Stimulated activated CD4-positive, alpha-beta T cell treated with anti-CD3 and anti-CD28 coated beads, Interleukin-2, amount 100 ng/mL, for 48 hours (primary cell): ENCODE measurements at regions not wholly inside any gene's neighbourhood (a gene's known extent, or its start where the extent isn't known, plus 50 kb on each side); places are given as distances from the start of the nearest gene placed in this dataset.

Source experiments
- DNase-seq, 2 donors: peaks; one replicate each; pipeline ENCODE4 v3.0.0-alpha.2; 2020

DNA sequence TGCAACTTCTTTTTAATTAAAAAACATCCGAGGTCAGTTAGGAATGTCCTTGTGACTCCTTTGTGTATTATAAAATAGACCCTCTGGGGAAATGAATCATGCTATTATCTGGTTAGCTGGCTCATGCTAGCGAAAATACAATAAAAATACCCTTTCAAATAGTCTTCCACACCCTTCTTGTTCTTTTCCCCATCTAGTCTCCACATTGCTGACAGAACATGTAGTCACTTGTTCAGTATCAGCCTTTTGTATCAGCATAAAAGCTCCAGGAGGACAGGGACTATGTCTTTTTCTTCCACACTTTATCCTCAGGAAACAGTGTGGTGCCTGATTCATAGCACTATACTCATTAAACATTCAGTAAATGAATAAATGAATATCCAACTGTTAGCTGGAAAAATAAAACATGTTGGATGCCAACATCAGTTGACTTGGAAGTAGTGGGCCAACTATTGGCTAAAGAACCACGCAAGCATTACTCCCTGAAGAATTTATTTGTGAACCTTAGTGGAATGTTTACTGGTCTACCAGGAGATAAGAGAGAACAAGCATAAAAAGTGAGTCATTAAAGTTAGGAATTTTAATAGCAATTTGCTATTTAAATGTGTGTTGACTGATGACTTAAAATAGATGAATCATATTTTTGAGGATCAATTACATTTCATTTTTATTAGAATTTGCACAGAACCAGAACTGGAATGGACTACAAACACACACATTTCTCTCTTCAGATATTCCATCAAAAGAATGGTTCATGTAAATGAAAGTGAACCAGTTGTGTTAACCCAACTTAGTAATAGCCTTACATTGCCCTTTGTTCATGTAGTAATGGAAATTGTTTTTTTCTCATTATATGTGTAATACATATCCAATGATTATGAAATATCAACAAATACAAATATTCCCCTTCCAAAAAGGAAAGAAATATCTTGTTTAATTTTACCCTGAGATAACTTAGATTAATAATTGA is 129.6 kb downstream of the DKK1 start:
- no peak for DNase-seq

DNA sequence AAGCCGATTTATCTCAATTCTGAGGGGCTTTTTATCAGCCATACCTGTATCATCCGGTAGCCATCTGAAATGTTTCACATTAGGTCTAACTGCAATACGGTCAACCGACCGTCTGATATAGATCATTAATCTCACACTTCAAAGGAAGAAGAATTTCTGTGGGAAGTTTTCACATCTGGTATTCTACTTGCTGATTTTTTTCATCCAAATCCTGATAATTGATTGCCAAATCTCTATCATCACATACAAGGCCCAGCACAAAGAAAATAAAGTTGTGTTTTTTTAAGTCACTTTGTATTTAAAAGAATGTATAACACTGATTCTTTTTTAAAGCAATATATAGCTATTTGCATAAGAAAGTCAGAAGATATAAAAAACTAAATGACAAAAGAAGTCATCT is 132.3 kb downstream of the DKK1 start:
- DNase-seq = no peak

DNA sequence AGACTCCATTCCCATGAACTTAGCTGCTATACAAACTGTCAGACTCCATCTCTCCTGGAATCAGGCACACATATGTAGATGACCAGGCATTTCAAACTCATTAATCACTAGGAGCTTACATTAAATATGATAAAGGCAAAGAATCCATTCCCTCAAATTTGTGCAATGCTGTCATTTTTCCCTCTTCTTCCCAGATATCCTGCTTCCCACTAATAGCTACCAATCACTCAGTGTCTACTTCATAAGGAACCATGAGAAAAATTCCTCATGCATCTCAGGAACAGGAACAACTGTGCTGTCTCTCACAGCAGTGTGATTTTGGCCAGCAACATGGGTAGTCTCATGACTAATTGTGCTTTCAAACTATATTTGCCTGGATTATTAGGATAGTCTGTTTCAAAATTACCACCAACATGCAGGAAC is 133.9 kb downstream of the DKK1 start:
- DNase-seq = no peak

DNA sequence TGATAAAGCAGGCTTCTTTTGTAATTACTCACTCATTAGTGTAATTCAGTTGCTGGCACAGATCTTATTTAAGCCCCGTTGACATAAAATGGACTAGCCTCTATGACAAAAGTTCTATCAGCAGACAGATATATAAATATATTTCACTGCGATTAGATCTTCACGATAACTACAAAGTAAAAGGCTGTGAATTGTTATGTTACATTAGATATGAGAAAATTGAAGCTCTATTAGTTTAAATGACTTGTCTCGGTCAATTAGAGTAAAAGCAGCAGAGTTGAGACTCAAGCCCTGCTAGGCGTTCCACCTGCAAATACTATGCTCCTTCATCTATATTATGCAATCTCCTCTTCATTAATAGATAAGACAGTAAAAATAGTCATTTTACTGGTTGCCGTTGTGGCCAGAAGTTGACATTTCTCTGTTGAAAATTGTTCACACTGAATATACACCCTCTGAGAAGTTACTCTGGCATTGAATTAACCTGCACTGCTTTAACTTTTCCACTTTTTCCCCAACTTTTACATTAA is 136.7 kb downstream of the DKK1 start:
- no peak for DNase-seq

DNA sequence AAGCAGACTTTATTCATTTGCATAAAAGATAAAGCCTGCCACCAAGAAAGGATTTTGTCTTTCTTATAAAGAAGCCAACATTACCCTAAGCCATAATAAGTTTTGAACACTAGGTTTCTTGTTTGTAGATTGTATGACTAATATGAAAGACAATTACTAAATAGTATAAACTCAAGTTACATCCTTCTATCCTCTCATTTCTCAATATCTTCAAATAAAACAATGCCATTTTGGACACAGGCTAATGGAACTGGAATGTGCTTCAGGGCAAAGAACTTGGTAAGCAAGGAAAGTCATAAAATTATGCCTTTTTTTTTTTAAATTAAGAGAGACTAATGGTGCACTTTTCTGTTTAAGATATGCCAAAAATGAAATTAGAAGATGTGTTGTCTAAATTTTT is 137.7 kb downstream of the DKK1 start:
- no peak for DNase-seq

DNA sequence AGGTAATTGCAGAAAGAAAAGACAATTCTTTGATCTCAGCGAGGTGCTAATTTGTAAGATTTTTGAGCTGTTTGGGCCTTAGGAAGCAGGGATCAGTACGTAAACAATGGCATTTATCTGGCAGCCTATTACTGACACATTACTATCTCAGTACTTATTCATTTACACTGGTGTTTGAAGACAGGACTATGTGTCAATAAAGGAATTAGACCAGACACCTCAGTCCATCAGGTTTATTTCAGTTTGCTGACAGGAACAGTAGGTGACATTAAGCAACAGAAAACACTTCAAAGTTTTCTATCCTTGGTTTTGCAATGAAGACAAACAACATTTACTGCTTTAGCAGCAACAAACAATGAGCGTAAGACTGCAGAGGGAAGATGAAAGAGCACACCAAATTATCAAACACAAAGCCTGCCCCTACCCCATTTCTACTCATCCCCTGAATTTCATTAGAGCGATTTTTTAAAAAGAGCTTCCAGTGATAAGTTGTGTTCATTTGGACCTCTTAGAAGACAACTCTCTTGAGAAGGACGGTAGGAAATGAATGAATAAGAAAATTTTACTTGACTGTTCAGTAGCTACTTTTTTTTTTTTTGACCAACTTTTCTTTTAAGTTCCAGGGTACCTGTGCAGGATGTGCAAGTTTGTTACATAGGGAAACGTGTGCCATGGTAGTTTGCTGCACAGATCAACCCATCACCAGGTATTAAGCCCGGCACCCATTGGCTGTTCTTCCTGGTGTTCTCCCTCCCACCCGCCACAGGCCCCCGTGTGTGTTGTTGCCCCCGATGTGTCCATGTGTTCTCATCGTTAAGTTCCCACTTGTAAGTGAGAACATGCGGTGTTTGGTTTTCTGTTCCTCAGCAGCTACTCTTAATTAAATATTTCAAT is 138.8 kb downstream of the DKK1 start:
- no peak for DNase-seq

DNA sequence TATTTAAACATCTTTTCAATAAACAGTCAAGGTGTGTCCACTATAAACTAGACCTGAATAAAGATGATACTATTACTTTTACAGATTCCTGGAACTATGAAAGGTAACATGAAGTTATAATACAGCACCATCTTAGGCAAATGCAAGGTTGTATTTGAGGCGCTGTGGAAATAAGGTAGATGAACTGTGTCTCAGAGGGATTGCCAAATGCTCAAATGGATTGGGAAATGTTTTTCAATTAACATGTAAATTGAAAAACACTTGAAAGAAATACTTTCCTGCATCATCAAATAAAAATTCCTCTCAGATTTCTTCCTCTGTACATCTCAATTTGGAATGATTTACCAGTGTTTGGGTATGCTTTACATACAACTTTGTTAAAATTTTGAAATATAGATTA is 139.4 kb downstream of the DKK1 start:
- DNase-seq = no peak

DNA sequence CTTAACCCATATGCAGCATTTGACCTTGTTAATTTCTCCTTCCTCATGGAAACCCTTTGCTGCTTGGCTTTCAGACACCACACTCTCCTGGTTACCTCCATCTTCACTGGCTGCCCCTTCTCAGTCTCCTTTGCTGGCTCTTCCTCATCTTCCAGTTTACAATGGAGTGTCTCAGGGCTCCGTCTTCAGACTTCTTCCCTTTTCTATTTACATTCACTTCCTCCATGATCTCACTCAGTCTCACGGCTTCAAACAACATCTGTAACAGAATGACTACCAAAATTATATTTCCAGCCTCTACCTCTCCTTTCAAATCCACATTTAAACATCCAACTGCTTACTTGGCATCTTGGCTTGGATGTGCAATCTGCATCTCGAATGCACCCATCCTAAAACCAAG is 140.4 kb downstream of the DKK1 start:
- no peak for DNase-seq

DNA sequence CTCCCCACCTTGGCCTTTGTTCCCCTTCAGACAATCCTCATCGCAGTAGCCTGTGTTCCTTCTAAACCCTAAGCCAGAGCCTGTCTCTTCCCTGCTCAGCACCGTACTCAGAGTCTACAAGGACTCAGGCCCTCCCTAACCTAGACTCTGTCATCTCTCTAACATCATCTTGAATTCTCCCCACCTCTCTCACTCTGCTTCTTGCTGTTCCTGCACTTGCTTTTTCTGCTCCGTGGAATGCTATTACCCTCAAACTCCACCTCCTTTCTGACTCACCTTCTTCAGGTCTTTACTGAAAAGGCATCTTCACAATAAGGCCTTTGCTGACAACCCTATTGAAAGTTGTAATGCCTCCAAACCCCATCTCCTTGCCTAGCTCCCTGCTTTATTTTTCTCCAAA is 141.0 kb downstream of the DKK1 start:
- DNase-seq = no peak

DNA sequence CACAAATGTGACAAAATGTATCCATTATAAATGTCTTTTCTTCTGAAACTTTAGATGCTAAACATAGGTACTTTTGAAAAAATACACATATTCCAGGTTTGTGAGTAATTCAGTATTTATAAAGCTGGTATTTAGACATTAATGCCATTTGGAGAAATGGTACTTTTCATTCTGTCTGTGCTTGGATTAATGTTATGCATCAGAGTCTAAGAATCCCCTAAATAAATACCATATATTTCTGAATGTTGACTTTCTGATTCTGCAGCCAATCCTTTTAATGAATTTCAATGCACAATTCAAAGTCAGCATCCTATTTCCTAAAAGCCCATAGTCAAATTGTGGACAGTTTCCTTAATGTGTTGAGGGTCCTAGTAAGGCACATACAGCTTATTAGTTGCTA is 145.0 kb downstream of the DKK1 start:
- no peak for DNase-seq

DNA sequence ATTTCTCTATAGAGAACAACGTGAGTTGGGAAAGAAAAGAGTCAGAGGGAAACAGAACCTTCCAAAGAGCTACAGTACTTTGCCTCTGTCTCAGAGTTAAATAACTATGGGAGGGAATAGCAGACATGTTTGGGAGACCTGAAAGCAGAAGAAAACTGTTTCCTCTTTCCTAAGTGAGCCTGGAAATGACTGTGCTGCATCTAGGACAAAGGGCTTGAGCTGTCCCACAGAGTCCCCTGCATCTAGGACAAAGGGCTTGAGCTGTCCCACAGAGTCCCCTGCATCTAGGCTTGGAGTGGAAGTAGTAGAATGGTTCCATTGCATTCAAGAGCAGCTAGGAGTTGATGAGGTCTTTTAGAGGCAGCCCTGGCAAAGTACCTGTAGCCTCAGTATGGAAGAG is 149.7 kb downstream of the DKK1 start:
- no peak for DNase-seq

DNA sequence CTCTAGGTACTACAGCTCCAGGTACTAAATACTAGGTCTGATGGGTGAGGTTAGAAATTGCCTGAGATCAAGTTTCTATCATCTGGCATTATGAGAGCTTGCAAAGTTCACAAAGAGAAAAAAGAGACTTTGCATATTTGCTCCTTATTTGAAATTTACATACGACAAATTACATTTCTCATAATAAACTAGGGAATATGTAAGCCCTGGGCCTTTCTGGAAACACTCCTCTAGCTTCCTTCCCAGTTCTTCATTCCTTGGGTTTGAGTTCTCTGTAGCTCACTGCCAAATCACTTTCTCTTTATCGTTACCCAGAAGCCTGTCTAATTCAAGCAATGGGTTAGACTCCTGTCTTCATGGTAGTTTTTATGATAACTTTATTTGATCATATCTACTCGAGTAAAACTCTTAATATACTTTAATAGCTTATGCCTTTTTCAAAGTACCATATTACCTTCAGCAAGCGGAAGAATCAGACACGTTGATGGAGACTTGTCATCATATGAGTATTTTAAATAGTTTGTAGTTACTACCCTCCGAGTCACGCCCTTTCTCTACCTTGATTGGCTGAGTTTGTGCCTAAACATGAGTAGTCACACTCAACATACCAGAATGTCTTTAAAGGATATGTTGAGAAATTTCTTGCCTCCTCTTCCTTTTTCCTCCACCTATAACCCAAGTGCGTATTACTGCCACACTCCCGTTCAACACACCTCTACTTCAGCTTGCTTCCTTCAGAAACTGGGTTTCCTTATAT is 150.5 kb downstream of the DKK1 start:
- no peak for DNase-seq

DNA sequence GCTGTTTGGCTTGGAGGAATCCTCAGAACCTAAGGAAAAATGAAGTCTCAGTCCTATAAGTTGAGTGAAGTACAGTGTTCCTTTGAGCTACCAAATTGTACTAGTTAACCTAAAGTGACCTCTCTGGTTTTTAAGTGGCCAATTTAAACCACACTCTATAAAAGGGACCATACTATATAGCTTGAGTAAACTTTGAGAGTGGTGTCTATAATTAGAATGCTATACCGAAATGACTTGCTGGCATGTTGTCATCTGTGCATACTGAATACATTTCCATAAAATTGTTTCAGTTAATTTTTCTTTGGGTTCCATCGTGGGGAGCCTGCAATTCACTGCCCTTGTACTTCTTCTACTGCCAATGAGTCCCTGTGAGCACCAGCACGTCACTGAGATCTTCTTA is 151.1 kb downstream of the DKK1 start:
- DNase-seq = no peak

DNA sequence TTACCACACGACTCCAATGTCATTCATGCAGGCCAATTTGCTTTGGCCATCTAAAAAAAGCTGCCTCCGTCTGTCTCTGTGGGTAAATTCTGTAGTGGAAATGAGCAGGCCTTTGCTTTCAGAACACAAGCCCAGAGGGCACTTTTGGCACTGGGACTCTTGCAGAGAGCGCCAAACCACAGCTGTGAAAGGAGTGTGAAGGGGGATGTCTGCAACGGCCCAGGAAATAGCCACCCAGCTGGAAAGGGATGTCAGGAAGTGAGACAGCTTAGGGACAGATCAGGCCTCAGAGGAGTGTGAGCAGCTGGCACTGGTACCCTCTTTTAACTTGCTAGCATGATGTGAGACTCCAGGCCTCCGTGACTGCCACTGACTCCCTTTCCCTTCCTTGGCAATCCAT is 152.4 kb downstream of the DKK1 start:
- no peak for DNase-seq

DNA sequence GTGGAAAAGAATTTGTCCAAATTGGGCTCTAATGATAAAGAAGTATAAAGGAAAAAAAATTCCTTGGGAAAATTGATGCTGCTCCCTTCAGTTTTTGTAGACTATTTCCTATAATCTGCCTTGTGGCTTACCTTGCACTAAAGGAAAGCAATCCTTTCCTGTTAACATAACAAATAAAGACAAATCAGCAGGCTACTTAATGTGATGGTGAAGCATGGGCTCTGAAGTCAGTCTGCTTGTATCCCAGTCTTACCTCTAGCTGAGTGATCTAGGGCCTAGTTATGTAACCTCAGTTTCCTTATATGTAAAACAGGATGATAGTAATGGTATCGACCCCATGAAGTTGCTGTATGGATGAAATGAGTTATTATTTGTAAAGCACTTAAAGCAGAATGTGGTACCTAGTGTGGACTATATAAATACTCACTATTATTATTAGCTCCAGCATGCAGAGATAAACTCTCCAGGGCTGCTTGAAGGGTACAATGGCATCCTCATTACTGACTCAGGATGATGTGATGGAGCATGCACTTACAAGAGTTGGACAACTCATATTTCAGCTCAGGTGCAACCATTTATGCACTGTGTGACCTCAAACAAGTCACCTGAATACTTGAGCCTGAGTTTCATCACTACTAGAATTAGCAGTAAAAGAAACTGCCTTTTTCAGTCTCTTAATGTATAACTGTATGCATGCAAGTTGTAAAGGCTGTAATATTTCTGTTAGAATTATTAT is 156.1 kb downstream of the DKK1 start:
- no peak for DNase-seq

DNA sequence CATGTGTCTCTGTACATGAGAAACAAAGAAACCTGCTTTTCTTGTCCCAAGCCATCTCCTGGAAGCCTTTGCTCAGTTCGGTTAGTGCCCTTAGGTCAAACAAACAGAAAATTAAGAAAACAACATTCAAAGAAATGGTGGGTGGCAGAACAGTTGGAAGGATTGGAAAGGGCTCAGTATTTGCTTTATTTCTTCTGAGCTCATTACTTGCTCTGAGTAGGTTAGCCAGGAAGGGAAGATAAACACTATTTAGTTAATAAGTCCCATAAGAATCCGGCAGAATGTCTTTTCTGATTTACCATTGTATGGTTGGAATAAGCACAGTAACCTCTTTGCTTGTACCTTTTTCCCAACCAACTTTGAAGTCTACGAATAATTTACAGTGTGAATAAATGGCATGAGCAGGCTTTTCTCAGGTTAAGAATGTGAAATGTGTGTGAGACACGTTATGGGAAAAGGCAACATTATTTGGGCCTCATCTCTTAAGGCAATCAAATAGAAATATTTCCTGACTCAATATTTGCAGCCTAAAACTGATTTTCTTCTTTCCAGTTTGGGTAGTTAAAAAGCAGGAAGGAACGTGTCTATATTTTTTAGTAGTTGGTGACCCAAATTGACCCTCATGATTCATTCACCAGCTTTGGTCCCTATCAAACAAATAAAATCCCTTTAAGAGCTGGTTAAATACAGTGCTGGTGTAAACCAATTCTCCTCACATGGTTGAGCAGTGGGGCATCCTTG is 158.5 kb downstream of the DKK1 start:
- DNase-seq = no peak

DNA sequence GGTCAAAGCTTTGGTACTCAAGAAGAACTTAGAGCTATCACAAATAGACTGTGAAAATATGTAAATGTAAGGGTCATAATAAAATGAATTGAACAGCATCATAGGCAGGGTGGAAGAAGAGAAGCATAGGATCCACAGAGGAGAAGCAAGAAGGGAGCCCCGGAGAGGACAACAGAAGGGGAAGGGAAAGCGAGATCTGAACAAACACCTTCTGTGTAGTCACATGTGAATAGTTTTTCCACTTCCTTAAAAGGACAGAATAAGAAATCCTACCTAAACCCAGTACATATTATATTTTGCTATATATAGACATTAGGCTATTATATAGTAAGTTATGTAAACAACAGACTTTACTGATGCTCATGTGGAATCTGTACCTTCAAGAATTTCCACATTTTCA is 160.2 kb downstream of the DKK1 start:
- no peak for DNase-seq

DNA sequence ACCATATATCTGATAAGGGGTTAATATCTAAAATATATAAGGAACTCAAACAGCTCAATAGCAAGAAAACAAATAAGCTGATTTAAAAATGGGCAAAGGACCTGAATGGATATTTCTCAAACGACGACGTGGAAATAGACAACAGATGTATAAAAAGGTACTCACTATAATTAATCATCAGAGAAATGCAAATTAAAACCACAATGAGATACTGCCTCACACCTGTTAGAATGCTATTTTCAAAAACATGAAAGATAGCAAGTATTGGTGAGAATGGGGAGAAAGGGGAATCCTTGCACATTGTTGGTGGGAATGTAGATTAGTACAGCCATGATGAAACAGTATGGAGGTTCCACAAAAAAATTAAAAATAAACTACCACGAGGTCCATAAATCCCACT is 163.2 kb downstream of the DKK1 start:
- DNase-seq = no peak

DNA sequence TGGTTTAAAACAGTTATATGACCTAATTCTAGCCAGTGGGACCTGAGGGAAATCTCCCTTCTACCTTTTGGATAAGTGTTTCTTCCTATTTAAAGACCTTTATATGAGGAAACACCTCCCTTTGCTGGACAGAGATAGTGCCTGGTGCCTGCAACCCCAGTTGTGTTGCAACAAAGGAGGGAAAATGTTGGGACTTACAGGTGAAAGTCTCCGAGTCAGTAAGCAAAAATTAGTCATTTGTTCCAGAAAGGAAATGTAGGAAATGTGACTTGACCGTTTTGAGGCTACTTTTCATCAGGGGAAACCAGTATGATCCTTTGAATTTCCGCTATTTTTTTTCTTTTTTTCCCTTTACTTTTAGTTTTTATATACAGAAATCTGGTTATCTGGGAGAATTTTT is 165.5 kb downstream of the DKK1 start:
- DNase-seq = no peak

DNA sequence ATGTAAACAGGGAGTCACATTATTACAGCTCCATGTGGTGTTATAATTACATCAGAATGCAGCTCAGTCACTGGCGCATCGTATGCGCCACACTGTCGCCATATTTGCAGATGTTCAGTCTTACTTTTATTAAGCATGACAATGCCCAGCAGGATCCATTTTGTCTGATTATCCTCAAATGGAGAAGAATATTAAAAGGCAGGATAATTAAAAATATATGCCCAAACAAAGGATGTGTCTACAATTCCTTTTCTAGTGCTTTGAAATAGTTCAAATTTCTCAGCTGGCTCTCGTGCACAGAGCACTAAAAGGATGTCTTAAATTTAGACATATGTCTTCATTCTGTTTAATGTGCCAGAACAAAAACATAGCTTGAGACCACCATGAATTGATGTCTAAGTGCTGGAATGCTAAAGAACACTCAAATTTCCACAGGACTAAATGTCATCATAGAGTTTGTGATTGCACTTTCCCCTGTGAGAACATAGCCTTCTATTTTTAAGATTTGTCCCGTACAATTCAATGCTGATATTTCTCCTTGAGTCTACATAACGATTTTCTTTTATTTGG is 168.0 kb downstream of the DKK1 start:
- DNase-seq = no peak

DNA sequence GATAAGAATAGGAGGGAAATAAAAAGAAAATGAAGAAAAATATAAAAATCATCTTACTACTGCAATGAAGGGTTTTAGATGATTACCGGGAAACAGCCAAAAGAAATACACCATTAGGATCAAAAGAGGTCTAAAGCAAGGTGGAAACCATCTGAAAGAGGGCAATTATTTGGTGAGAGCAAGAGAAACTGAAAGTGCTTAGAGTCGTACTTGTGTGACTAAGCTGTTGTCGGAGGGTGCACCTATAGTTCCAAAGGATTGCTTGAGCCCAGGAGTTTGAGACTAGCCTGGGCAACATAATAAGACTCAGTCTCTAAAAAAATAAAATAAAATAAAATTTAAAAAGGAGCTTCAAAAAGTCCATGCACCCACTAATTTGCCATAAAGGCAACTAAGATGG is 169.5 kb downstream of the DKK1 start:
- DNase-seq = no peak
